BLaER1 (cell line): ENCODE measurements at regions not wholly inside any gene's neighbourhood (a gene's known extent, or its start where the extent isn't known, plus 50 kb on each side); places are given as distances from the start of the nearest gene placed in this dataset.
A peak's percentile ranks its signal among the peaks of the same experiment; 100 is the strongest.

Experiments
- H3K27ac ChIP-seq: shearing (Covaris generic); formaldehyde crosslinking; 2 replicates; pipeline ENCODE4 v1.8.1; 2022
- H3K27me3 ChIP-seq: shearing (Covaris generic); formaldehyde crosslinking; 2 replicates; pipeline ENCODE4 v1.8.1; 2022
- H3K36me3 ChIP-seq: shearing (Covaris generic); formaldehyde crosslinking; 2 replicates; pipeline ENCODE4 v1.8.1; 2022
- H3K4me1 ChIP-seq: shearing (Covaris generic); formaldehyde crosslinking; 2 replicates; pipeline ENCODE4 v1.8.1; 2022
- H3K4me2 ChIP-seq: shearing (Covaris generic); formaldehyde crosslinking; 2 replicates; pipeline ENCODE4 v1.8.1; 2022
- H3K4me3 ChIP-seq: shearing (Covaris generic); formaldehyde crosslinking; 2 replicates; pipeline ENCODE4 v1.8.1; 2022
- H3K9ac ChIP-seq: shearing (Covaris generic); formaldehyde crosslinking; 2 replicates; pipeline ENCODE4 v1.8.1; 2022
- H3K9me3 ChIP-seq: shearing (Covaris generic); formaldehyde crosslinking; 2 replicates; pipeline ENCODE4 v1.8.1; 2022
- H4K20me1 ChIP-seq: shearing (Covaris generic); formaldehyde crosslinking; 2 replicates; pipeline ENCODE4 v1.8.1; 2022
- Cebpa-rat ChIP-seq: shearing (Covaris generic); IDR thresholded peaks from 2 replicates; pipeline ENCODE4 v1.8.1; 2022

DNA sequence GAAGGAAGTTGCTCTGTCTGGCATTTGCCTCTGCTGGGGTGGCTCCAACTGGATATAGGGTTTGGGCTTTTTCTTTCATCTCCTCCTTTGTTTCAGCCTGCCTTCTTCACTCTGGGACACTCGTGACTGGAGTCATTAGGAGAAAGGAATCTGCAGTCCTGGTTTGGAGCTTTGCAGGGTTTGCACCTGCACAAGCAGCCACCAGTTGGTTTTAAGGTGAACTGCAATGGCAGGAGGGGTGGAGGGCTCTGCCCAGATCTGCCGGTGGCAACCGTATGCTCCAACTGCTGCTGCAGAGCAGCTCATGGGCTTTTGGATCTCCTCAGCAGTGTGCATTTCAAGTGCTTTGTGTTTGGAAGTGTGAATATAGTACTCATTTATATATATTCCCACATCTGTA is 131.3 kb upstream of the MGAT5 start:
- Histone ChIP-seq H3K4me1 (peaks cover 77% of the 10 kb centered on the region), H3K9ac (peak overlapping the region; percentile 96), H3K4me2 (peak overlapping the region; percentile 88), H3K27me3 (no peaks in the 10 kb centered on the region), H3K36me3 (peaks cover 28% of the 10 kb centered on the region; the same call in 1 of the 2 replicates), H3K27ac (peak overlapping the region; percentile 97), H3K9me3 (no peaks in the 10 kb centered on the region), H3K4me3 (peak overlapping the region; percentile 99), H4K20me1 (peaks cover 77% of the 10 kb centered on the region)
- TF ChIP-seq Cebpa-rat, result no peak

DNA sequence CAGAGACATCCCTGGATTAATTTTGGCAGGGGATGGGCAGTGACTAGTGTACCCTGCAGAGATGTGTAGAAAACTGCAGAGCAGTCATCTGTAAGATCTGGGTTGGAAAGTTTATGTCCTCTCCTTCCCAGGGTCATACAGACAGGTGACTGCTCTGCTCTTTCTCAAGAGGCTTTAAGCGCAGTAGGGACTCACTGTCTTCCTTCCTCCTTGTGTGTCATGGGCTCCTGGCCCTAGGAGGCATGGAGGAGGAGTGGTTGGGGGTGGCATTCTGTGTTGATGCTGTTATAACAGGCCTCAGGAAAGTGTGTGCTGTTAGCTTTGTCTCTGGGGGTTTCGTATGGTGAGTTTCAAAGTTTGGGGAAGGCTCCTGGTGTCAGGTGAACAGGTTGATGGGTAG is 130.5 kb upstream of the MGAT5 start:
- H3K27ac ChIP-seq, result peak overlapping the region; percentile 97; the same call in 1 of the 2 replicates
- H3K4me1 ChIP-seq, result peaks cover 77% of the 10 kb centered on the region
- no peaks in the 10 kb centered on the region for H3K9me3 ChIP-seq
- peak overlapping the region; percentile 88 for H3K4me2 ChIP-seq
- peaks cover 34% of the 10 kb centered on the region; the same call in 1 of the 2 replicates for H3K36me3 ChIP-seq
- H4K20me1 ChIP-seq, result peaks cover 84% of the 10 kb centered on the region
- H3K9ac ChIP-seq, result peak overlapping the region; percentile 96
- no peak for TF ChIP-seq Cebpa-rat
- peak overlapping the region; percentile 99 for H3K4me3 ChIP-seq
- no peaks in the 10 kb centered on the region for H3K27me3 ChIP-seq

- no peaks in the 10 kb centered on the region for H3K27me3 ChIP-seq
- 0 out of 2 replicates have a peak overlapping the region, but pooled peaks have one; percentile 9 for H3K4me3 ChIP-seq
- TF ChIP-seq Cebpa-rat, result no peak
- H3K36me3 ChIP-seq, result peaks cover 43% of the 10 kb centered on the region
- peaks cover 77% of the 10 kb centered on the region for H3K4me1 ChIP-seq
- peak overlapping the region; percentile 88 for H3K4me2 ChIP-seq
- H3K9me3 ChIP-seq, result peaks cover 6% of the 10 kb centered on the region; the same call in 1 of the 2 replicates
- H3K27ac ChIP-seq, result peak overlapping the region; percentile 28; the same call in 1 of the 2 replicates
- H3K9ac ChIP-seq, result peak overlapping the region; percentile 49; the same call in 1 of the 2 replicates
- peaks cover 93% of the 10 kb centered on the region for H4K20me1 ChIP-seq
Measured at GRCh38 chr2:134124047-134124753, 129.7 kb upstream of the MGAT5 start.

- Histone ChIP-seq H3K9me3 (peaks cover 25% of the 10 kb centered on the region), H3K4me1 (peaks cover 83% of the 10 kb centered on the region), H3K4me3 (no peak overlapping the region), H3K27ac (no peak overlapping the region), H3K4me2 (peak overlapping the region; percentile 88), H3K9ac (no peak overlapping the region), H3K27me3 (no peaks in the 10 kb centered on the region), H4K20me1 (peaks cover 100% of the 10 kb centered on the region), H3K36me3 (peaks cover 73% of the 10 kb centered on the region)
- no peak for TF ChIP-seq Cebpa-rat
Measured at GRCh38 chr2:134127496-134127895, 126.4 kb upstream of the MGAT5 start.

DNA sequence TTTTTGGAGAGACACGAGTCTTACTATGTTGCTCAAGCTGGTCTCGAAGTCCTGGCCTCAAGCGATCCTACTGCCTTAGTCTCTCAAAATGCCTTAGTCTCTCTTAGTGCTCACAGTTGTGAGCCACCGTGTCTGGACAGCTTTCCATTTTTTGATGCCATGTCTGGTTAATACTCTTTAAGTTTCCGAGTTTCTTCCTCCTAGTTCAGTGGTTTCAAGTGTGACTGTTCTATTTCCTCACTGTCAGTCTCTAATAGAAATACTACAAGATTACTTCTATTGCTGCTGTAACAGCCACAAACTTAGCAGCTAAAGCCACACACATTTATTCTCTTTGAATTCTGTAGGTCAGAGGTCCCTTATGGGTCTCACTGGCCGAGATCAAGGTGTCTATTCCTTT is 125.1 kb upstream of the MGAT5 start:
- H3K9me3 ChIP-seq, result peaks cover 25% of the 10 kb centered on the region
- H3K4me1 ChIP-seq, result peaks cover 83% of the 10 kb centered on the region
- H4K20me1 ChIP-seq, result peaks cover 100% of the 10 kb centered on the region
- no peak overlapping the region for H3K4me3 ChIP-seq
- TF ChIP-seq Cebpa-rat, result no peak
- peaks cover 81% of the 10 kb centered on the region for H3K36me3 ChIP-seq
- H3K9ac ChIP-seq, result no peak overlapping the region
- peak overlapping the region; percentile 88; the same call in 1 of the 2 replicates for H3K4me2 ChIP-seq
- H3K27ac ChIP-seq, result peak overlapping the region; percentile 14; the same call in 1 of the 2 replicates
- no peaks in the 10 kb centered on the region for H3K27me3 ChIP-seq

GRCh38 chr2:134129900-134130537 is 123.9 kb upstream of the MGAT5 start:
- no peak overlapping the region for H3K27ac ChIP-seq
- H3K36me3 ChIP-seq, result peaks cover 92% of the 10 kb centered on the region
- H3K9me3 ChIP-seq, result peaks cover 25% of the 10 kb centered on the region
- H3K27me3 ChIP-seq, result no peaks in the 10 kb centered on the region
- peaks cover 83% of the 10 kb centered on the region for H3K4me1 ChIP-seq
- H3K4me2 ChIP-seq, result no peak overlapping the region
- peaks cover 100% of the 10 kb centered on the region for H4K20me1 ChIP-seq
- no peak for TF ChIP-seq Cebpa-rat
- no peak overlapping the region for H3K9ac ChIP-seq
- H3K4me3 ChIP-seq, result no peak overlapping the region

DNA sequence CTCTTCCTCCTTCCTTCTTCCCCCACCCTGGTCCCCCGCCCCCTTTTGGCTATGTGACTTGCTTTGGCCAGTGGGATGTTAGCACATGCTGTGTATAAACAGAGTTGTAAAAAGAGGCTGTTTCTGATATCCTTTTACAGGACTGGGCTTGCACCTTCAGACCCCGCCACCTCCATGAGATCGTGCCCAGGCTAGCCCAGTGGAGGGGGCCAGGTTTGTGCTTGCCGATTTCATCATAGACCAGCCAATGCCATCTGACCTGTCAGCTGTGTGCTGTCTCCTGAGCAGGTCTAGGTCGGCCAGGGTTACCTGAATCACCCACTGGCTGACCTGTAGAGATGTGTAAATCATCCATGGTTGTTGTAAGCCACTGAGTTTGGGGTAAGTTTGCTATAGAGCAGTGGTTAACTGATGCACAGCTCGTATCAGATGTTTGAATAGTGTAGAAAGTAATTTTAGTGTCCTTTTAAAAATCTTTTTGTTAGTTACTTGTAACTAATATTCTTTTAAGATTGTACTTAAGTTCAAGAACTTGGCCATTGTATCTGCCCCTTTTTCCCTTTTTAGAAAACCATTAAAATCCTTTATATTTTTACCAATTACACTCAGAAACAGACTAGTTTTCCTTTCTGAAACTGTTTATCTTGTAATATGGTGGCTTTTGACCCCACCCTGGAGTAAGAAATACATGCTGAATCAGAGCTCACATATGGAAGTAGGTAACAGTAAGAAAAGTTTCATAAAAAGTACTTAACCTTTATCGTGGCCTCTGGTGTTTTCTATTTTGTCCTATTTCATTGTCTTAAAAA is 122.0 kb upstream of the MGAT5 start:
- no peak overlapping the region for H3K9ac ChIP-seq
- TF ChIP-seq Cebpa-rat, result no peak
- H3K4me2 ChIP-seq, result 0 out of 2 replicates have a peak overlapping the region, but pooled peaks have one; percentile 94
- H3K4me3 ChIP-seq, result no peak overlapping the region
- H3K9me3 ChIP-seq, result peaks cover 25% of the 10 kb centered on the region
- no peaks in the 10 kb centered on the region for H3K27me3 ChIP-seq
- H4K20me1 ChIP-seq, result peaks cover 100% of the 10 kb centered on the region
- H3K36me3 ChIP-seq, result peaks cover 75% of the 10 kb centered on the region
- no peak overlapping the region for H3K27ac ChIP-seq
- peaks cover 83% of the 10 kb centered on the region for H3K4me1 ChIP-seq

DNA sequence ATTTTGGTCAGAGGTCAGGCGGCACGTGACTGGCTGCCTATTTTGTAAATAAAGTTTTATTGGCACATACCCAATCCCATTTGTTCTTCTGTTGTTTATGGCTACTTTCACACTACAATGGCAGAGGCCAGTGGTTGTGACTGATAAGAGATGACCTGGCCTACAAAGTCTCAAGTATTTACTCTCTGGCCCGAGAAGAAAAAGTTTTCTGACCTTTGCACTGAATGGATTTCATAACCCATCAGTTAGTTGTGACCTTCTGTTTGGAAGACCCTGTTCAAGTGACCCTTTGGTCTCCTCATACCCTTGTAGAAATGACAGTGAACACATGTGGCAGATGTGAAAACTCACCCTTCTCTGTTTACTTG is 121.4 kb upstream of the MGAT5 start:
- no peak overlapping the region for H3K27ac ChIP-seq
- peaks cover 83% of the 10 kb centered on the region for H3K4me1 ChIP-seq
- no peaks in the 10 kb centered on the region for H3K27me3 ChIP-seq
- H3K9ac ChIP-seq, result no peak overlapping the region
- 0 out of 2 replicates have a peak overlapping the region, but pooled peaks have one; percentile 94 for H3K4me2 ChIP-seq
- peaks cover 69% of the 10 kb centered on the region for H3K36me3 ChIP-seq
- peaks cover 25% of the 10 kb centered on the region for H3K9me3 ChIP-seq
- H3K4me3 ChIP-seq, result no peak overlapping the region
- no peak for TF ChIP-seq Cebpa-rat
- H4K20me1 ChIP-seq, result peaks cover 100% of the 10 kb centered on the region

DNA sequence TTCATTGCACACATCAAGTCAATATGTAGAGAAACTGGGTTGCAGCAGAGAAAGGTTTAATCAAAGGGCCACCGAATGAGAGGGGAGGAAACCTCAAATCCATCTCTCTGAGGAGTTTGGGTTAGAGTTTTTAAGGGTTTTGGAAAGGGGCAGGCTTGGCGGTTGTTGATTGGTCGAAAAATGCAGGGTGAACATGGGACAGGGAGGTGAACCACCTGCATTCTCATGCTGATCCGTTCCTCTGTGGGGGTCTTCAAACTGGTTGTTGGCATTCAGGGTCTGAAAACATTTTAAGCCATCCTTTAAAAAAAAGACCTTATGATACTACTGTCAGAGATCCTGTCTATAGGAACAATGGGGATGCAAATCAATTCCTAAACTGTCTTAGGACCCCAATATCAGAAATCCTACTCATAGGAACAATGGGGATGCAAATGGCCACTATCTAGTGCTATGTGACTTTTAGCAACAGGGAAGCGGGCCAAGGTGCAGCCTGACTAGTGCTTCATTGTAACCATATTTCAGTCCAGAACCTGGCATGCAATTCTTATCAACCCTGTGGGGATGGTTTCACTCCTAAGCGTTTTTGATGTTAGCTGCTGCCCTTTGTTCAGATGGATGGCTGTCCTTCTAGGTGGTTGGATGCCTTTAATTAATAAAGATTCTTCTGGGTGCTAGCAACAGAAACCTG is 120.1 kb upstream of the MGAT5 start:
- no peak overlapping the region for H3K4me3 ChIP-seq
- H3K27ac ChIP-seq, result 0 out of 2 replicates have a peak overlapping the region, but pooled peaks have one; percentile 35
- H3K9me3 ChIP-seq, result peaks cover 23% of the 10 kb centered on the region
- H3K4me2 ChIP-seq, result peak overlapping the region; percentile 94
- peaks cover 100% of the 10 kb centered on the region for H4K20me1 ChIP-seq
- H3K9ac ChIP-seq, result no peak overlapping the region
- H3K36me3 ChIP-seq, result peaks cover 67% of the 10 kb centered on the region
- no peak for TF ChIP-seq Cebpa-rat
- peaks cover 83% of the 10 kb centered on the region for H3K4me1 ChIP-seq
- no peaks in the 10 kb centered on the region for H3K27me3 ChIP-seq
